NCI-H774 (cell line): ENCODE measurements at regions not wholly inside any gene's neighbourhood (a gene's known extent, or its start where the extent isn't known, plus 50 kb on each side); places are given as distances from the start of the nearest gene placed in this dataset.
"Not testable (repeated sequence)": the region's sequence is repeated elsewhere in the genome, so short reads cannot be mapped to it uniquely, and the experiment has no call there.

ENCODE experiments used
- DNase-seq: peaks from one replicate; lab custom pipeline; 2025; lab: John Stamatoyannopoulos, UW

DNA sequence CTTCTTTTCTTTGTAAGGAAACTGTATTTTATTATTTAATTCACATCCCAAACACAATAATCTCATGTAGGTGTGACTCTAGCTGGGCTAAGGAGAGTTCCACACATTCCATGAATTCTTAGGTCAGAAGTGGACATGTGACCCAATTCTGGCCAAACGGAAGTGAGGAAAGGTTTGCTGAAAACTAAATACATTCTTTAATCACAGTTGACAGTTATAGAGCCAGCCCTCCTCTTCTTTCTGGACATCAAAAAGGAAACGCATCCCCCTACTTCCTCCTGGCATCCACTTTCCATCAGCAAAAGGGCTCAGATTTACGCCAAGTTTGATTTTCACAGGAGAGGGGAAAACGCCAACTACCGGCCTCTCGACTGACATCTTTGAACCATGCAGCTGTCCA is 774.4 kb upstream of the POM121L12 start:
- no peak for DNase-seq

- no peak for DNase-seq
Measured at GRCh38 chr7:52260046-52260665, 775.3 kb upstream of the POM121L12 start.

DNA sequence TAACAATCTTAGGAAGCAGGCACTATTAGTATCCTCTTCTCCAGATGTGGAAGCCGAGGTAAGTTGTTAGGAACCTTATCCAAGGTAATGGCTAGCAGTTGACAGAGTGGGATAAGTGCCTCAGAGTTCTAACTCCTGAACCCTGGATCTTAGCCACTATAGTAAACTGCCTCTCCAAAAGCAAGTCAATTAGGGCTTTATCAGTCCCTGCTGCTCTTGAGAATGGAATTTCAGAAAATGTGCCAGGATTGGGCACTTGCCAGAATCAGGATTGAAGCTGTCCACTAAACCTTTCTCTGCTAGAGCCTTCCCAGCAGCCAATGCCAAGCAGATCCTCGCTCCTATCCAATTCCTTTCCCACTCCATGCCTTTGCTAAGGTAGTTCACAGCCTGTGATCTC is 777.5 kb upstream of the POM121L12 start:
- DNase-seq = no peak

DNA sequence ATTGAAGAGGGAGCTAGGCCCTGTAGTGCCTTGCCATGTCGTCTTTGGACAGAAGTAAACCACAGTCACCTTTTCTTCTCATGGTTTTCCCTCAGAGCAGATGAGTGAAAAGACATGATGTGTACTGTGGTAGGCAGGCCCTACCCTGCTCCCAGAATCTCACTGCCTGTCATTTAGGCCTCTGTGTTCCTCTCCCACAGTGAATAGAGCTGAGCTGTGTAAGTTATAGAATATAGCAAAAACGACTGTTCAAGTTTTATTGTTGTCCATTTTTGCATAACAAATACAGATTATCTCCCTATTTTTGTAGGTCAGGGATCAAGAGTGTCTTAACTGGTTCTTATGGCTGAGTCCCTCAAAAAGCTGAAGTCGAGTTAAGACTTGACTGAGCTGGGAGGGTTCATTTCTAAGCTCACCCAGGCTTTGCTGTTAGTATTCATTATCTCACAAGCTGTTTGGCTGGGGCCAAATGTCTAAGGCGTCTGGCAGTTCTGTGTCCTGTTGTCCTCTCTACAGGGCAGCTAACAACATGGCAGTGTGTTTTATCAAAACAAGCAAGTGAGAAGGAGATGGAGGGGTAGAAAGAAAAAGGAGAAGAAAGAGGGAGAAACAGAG is 780.9 kb upstream of the POM121L12 start:
- DNase-seq = no peak

DNA sequence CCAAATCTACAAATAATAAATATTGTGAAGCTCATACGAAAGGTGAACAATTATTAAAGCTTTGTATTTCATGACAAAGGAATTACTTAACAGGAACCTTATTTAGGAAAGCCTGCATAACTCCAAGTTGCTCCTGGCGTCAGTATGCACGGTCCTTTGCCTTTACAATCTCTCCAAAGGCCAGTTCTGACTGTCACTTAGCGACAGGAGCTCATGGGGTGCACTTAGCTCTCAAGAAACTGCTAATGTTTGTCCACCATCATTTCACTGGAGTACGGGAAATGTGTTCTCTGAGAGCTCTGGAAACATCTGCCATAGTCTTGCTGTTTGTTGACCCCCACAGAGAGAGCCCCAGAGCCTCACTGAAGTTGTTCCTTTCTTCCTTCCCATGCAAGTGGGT is 781.5 kb upstream of the POM121L12 start:
- no peak for DNase-seq

GRCh38 chr7:52249741-52250140 is 785.7 kb upstream of the POM121L12 start:
- no peak for DNase-seq

- DNase-seq = no peak
Measured at GRCh38 chr7:52247518-52247917, 787.9 kb upstream of the POM121L12 start.

- no peak for DNase-seq
Measured at GRCh38 chr7:52243685-52244084, 791.7 kb upstream of the POM121L12 start.

GRCh38 chr7:52233248-52233647 is 802.2 kb upstream of the POM121L12 start:
- no peak for DNase-seq

DNA sequence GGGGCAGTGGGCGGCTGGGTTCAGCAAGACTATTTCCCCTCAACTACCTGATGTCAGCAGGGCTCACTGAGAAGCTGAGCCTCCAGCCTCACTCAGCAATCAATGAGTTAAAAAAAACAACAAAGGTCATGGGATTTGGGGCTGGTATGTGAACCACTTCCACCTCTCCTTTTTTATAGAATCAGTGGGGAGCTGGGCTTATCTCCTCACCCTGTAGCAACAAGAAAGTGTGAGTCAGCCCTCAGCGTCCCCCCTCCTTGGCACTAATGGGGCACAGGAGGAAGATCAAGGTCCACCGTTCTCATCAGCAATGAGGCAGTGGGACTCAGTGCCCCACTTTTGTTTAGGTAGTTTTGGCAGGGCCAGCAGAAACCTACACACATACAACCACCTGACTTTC is 823.5 kb upstream of the POM121L12 start:
- DNase-seq = no peak

DNA sequence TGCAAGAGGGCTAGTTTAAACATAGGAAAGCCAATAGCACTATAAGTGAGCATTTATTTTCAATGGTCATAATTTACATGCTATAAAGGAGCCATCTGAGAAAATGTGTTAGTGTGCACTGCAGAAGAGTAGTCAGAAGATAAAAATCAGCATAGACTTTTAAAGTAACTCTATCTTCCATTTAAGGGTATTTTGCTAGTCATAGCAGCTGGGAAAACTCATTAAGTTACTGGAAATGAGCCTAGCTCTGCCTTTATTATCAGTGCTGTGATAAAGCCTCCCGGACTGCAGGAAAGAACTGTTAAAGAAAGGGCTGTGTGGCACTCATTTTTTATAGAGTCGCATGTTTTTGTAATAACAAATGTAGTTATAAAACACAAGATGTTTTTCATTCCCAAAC is 825.8 kb upstream of the POM121L12 start:
- DNase-seq = no peak

GRCh38 chr7:52197221-52197620 is 838.2 kb upstream of the POM121L12 start:
- DNase-seq = no peak

GRCh38 chr7:52195664-52196063 is 839.8 kb upstream of the POM121L12 start:
- DNase-seq = no peak

DNA sequence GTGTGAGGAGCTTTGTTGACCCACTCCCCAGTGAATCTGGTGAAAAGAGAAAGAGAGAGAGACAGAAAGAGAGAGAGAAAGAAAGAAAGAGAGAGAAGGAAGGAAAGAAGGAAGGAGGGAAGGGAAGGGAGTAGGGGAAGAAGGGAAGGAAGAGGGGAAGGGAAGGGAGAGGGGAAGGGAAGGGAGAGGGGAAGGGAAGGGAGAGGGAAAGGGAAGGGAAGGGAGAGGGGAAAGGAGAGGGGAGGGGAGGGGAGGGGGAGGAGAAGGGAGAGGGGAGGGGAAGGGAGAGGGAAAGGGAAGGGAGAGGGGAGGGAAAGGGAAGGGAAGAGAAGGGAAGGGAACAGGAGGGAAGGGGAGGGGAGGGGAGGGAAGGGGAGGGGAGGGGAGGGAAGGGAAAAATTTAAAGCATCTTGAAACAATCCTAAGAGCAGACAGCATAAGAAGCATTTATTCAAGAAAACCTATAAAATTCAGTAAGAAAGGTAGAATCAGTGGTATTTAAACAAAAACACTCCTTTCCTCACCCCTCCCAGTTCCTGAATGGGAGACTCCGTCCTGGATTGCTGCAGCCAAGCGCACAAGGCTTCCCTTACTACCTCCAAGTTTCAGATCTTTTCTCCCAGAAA is 846.2 kb upstream of the POM121L12 start:
- DNase-seq = no peak

DNA sequence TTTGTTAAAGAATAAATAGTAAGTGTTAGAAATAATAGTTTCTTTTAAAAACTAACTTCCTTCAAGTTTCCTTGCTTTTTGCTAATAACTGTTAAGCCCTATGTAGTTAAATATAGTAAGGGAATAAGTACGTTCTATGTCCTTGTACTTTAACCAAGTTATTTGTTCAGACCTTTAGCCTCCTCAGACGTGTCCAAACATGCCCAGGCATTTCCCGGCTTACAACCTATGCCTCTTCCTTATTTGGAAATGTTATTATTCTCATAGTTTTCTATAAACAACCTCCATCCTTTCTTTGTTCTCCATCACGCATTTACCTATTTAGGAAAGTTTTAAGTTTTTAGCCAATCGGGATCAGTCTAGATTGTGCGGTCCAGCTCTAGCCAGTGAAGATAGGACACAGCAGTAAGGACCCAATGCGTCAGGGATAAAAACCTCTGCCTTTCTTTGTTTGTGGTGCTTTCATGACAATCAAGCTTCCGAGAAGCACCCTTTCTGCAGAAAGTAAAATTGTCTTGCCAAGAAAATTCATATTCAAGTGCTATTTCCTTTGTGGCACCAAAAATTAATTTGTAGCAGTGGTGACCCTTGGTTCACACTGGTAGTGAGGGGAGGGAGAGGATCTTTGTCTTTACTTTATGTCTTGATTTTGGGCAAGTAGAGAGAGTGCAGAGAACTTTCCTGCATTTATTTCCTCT is 851.3 kb upstream of the POM121L12 start:
- no peak for DNase-seq

DNA sequence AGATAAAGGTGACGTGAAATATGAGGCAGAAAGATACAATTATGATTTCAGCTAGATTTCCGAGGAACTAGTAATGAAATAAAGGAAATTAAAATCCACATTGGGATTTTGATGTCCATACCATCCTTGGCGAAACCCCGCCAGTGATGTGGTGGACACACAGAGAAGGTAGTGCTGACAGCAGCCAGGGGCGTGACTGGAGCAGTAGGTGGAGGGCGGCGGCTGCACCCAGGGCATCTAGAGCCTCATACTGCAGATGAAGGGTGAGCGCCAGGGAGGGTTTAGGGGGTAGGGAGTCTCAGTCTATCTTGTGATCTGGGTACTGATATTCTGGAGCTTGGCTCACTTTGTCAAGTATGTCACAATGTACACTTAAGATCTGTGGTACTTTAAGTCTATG is 855.5 kb upstream of the POM121L12 start:
- DNase-seq = no peak

DNA sequence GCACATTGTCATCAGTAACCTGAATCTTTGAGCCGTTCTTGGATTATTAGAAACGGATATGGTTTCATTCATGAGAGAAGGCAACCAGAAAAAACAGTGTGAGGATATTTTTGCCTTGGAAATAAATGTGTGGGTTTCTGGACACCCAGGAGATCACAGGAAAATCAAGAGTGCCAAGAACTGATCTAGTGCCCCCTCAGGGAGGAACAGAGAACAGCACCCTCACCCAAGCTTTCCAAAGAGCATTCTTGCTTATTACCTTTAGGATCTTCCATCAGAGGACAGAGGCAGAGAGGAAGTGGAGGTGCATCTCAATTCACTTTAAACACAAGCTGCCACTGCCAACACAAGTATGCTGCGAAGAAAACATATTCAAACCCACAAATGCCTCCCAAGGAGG is 851.5 kb upstream of the COBL start:
- DNase-seq = no peak

GRCh38 chr7:52163311-52163710 is 846.7 kb upstream of the COBL start:
- DNase-seq = no peak

GRCh38 chr7:52161483-52161882 is 844.9 kb upstream of the COBL start:
- no peak for DNase-seq

DNA sequence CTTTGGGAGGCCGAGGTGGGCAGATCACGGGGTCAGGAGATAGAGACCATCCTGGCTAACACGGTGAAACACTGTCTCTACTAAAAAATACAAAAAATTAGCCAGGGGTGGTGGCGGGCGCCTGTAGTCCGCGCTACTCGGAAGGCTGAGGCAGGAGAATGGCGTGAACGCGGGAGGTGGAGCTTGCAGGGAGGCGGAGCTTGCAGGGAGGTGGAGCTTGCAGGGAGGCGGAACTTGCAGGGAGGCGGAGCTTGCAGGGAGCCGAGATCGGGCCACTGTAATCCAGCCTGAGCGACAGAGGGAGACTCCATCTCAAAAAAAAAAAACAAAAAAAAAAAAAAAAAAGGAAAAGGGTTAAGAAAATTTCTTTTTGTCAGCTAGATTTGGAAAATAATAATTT is 842.8 kb upstream of the COBL start:
- not testable (repeated sequence) for DNase-seq

DNA sequence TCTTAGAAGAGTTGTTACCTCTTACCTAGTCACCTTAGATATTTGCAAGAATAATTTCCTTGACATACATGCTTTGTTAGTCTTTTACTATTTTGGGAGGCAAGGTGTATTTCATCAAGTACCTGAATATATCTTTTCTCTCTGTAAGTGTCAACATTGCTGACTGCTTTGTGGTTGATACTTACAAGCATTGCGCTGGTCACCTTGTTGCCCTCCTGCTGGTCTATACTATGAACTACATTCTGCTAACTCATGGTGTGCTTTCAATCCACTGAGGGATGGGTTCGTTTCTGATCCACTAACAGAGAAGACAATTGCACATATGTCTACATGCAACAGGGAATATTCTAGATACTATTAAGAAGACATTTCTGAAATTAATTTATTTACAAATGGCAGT is 837.8 kb upstream of the COBL start:
- DNase-seq = no peak

- no peak for DNase-seq
Measured at GRCh38 chr7:52151559-52151958, 835.0 kb upstream of the COBL start.

DNA sequence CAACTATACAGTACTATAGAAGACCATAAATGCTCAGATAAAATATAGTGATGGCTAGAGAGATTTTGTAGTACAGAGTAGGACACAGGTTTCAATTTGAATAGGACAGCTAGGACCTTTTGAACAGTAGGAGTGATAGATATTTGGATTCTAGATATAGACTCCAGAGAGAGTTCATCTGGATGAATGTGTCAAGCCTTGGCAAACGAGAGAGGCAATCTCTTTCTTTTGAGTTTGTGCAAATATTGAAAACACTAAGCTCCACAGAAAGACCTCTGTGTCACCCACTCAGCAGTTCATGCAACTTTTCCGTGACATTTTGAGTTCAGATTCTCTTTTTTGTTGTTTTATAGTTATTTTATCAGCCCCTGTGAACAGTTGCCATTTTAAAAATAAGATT is 834.3 kb upstream of the COBL start:
- no peak for DNase-seq
